Posterior vena cava (tissue), 2 donors: ENCODE measurements at regions not wholly inside any gene's neighbourhood (a gene's known extent, or its start where the extent isn't known, plus 50 kb on each side); places are given as distances from the start of the nearest gene placed in this dataset.
"Not testable (repeated sequence)": the region's sequence is repeated elsewhere in the genome, so short reads cannot be mapped to it uniquely, and the experiment has no call there.

ENCODE experiments used
- DNase-seq: peaks from one replicate; pipeline ENCODE4 v3.0.0-alpha.2; 2020; ENCODE audit warnings: low spot score
- intact Hi-C, 2 donors: fragments of 100-400 bp; cut with DNase I; formaldehyde crosslinking; loops; one replicate each; pipeline versions ENCODE4 v1.14.1 to v1.14.2; 2022 to 2023
- donor health status: DM: yes; HTN: yes; CAD: no.
- donor health status: DM: yes; HTN: yes; CAD: no.

DNA sequence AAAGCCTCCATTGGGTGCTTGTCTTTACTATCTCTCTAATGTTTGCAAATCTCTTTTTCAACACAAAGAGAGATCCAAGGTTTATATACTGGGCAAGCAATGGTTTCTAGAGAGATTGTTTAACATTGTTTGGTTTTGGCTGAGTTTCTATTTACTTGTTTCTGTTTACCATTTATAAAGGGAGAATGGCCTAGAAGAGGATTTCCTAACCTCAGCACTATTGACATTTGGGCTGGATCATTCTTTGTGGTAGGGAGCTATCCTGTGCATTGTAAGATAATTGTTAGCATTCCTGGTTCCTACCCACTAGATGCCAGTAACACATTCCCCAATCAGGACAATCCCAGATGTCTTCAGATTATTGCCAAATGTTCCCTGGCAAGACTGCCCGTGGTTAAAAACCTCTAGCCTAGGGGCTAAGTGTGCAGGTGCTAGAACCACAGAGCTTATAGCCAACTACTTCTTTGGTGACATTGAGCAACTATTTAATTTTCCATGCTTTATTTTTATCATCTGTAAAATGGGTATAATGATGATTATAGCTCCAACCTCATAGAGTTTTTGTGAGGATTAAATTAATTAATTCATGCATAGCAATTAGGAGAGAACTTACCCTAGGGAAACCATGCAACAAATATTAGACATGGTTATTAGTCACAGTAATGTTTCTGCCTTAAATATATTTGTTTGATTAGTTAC, 413.9 kb upstream of the MAF start:
- no peak for DNase-seq
- intact Hi-C loops: no loop called here

DNA sequence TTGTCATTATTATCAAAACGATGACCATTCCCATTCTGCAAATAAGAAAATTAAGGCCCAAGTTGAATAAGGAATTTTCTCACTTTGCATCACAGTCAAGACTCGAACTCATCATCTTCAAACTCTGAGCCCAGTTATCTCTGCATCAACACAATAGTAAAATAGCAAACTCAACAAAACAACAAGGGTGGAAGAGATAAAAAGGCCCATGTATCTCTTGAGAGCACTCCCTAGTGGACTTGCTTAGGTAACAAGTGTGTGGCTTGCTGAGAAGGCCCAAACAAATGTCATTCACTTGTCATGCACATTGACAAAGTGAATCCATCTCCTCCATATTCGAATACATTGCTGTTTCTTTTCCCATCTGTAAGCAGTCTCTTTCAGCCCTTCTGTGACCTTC, 412.0 kb upstream of the MAF start:
- DNase-seq: no peak
- intact Hi-C loops: no loop called here

DNA sequence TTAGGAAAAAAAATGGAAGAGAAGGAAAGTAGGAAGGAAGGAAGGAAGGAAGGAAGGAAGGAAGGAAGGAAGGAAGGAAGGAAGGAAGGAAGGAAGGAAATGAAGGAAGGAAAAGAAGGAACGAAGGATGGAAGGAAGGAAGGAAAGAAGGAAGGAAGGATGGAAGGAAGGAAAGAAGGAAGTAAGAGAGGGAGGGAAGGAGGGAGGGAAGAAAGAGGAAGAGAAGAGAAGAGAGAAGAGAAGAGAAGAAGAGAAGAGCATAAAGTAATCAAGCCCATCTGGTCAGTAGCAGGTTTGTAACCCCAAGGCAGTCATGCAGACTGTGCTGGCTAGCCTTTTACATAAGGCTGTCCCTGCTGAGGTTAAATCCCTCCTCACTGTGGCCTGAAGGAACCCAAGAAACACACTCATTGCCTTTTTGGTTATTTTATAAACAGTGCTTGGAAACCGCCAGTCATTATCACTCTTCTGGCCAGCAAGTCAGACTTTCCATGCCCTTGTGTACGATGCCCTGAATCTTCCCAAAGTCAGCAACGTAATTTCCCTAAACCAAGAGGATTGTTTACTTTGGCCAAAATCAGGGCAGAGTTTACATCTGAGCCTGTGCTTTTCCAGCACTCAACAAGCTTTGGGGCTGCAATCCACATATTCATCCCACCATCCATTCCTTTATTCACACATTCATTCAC, 409.6 kb upstream of the MAF start:
- DNase-seq: no peak
- intact Hi-C loops: no loop called here

DNA sequence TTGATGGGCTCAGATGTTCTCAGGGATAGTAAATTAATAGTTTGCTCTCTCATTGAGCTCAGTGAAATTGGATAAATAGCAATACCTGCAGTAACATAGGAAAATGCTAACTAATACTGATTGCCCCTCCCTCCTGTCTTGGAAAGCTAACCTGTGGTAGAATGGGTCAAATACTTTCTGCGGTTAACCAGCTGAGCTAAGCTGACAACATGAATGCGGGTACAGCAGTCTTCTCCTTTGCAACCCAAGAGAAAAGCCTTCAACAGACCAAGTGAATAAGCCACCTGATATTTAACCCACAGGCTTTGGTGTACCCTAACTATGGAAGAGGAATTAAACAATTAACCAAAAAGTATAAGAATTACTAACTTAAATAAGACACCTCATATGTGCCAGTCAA, 408.3 kb upstream of the MAF start:
- no peak for DNase-seq
- intact Hi-C loops: no loop called here

DNA sequence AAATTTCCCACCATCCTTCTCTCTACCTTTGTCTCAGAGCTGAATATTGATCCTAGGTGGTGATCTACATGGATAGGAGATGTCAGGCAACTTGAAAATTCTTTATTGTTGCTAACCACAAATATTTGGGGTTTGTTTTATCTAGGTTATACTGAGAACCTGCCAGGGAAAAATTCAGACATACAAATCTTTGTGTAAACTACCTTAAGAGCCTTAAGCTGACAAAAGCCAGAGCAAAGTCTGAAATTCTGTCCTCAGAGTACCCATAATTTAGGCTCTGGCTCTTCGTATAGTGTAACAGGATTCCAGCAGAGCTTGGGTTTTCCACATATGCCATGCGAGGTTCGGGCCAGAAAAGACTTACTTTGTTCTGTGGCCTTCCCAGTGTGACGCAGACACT, 406.7 kb upstream of the MAF start:
- intact Hi-C loops: no loop called here
- DNase-seq: no peak

DNA sequence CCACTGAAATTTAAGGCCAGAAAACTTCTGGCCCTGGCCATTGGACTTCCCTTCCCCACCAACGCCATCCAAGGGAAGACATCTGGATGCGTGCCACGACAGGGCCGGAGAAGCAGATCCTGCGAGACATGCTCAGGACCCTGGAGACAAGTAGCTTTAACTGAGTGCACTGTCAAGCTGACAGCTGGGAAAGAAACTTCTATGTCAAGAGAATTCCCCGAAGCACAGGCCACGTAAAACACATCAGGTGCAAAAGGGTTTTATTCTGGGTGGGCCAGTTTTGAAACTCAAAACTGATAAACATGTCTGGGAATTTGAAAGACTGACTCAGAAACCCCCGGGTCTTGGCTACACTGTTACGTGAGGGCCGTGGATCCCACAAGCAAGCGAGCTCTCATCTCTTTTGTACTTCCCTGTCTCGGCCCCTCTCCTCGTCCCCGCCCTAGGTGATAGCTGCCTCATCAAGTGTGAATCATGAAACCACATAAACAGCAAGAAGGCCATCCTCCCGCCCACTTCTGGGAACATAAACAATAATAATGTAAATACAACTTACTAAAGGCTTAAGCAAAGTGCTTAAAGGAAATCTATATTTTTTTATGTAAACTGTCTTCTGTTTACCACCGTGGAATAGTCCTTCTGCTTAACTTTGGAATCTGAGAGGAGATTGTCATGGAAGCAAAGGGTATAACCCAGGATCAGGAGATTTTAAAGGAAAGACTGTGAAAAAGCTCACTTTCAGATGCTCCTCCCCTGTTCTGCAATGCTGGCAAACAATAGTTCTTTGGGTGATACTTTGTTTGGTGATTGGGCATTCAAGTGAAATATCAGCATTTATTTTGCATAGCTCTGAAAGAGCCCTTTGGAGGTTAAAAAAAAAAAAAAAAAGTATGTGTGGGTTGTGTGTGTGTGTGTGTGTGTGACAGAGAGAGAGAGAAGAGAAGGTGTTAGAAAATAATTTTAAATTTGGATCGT, 406.0 kb upstream of the MAF start:
- no peak for DNase-seq

DNA sequence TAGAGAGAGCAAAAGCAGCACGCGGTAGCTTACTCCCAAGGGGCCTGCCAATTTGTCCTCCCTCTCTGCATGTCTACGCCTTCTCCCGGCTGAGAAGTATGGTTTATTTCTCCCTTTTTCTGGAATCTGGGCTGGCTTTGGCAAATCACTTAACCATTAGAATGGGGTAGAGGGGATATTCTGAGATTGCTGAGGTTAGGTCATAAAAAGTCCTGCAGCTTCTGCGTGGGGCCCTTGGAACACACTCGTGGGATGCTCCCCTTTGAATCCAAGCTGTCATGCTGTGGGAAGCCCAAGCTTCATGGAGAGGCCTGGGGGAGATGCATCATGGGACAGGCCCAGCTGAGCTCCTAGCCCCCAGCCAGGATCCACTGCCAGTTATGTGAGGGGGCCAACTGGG, 403.6 kb upstream of the MAF start:
- intact Hi-C loops: no loop called here
- no peak for DNase-seq

More for the DNA sequence above, 406.0 kb upstream of the MAF start:
- intact Hi-C loops: no loop called here

DNA sequence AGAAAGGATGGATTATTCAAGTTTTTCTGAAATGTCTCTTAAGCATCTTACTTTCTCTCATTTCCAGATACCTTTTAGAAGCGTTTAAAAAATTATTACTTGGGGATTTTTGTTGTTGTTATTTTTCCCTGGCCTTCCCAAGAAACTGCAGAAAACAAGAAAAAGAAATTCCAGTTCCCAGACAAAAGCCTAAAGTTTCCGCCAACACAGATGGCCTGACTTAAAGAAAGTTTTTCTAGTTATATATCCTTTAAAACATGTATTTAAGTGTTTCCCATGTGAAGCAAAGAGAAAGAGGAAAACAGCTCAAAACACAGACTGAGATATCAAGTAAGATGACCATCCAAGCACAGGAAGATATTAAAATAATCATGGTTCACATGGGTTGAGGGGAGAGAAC, 401.7 kb upstream of the MAF start:
- DNase-seq: no peak

DNA sequence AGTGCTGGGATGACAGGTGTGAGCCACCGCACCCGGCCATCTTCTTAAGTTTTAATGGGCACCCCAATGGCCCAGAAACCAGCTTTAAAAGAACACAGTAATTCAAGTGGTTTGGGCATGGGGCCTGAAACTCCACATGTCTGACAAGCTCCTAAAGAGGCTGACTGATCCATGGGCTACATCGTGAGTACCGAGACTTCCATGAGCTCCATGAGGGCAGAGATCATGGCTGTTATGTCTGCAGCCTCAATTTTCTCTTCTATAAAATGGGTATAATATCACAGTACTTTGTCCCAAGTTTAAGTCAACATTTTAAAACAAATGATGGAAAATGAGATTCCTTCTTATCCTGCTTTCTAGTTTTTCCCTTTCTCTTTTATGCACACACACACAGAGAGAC, 397.6 kb upstream of the MAF start:
- no peak for DNase-seq
- intact Hi-C loops: no loop called here

More for the DNA sequence above, 401.7 kb upstream of the MAF start:
- intact Hi-C loops: no loop called here

DNA sequence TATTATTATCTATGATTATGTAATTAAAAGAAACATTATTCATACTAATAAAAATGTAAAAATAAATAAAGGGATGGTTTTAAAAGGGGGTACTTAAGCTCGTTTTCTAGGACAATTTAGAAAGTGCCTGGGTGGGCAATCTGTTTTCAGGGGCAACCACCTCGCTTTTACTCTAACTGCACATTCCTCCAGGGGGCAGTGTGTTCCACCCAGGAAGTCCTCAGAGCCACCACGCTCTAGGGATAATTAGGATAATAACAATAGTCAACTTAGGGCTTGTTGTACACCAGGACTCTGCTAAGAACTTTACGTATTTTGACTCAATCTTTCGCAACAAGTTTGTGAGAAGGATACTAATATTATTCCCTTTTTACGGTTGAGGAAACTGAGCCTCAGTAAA, 396.7 kb upstream of the MAF start:
- intact Hi-C loops: no loop called here
- no peak for DNase-seq

DNA sequence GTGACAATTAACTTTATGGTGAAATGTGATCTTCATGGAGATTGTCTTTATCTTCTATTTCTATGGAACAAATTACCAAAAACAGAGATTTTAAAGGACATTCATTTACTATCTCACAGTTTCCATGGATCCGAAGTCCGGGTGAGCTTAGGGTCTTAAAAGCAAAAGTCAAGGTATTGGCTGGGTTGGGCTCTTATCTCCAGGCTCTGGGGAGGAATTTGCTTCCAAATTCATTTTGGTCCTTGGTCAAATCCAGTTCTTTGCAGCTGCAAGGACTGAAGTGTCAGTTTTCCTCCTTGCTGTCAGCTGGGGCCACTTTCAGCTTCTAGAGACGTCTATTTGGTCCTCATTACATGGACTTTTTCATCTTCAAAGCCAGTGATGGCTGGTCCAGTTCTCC, 395.8 kb upstream of the MAF start:
- intact Hi-C loops: no loop called here
- DNase-seq: no peak

DNA sequence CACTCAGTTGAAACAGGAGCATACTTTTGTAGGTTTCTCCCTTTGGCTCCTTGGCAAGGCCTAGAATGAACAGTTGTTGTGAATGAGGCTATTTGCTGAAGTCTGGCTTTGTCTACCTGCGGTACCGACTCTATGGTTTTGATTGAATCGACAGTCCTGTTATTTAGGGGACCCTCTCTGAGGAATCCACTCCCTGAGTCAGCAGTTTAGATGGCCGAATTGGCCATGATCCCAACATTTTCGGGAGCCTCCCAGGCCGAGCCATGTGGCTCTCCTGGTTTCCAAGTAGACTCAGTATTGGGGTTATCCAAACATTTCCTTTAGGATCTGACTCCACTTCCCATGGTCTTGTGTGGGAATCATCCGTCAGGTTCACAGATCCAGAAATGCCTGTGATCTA, 394.8 kb upstream of the MAF start:
- no peak for DNase-seq
- intact Hi-C loops: no loop called here

DNA sequence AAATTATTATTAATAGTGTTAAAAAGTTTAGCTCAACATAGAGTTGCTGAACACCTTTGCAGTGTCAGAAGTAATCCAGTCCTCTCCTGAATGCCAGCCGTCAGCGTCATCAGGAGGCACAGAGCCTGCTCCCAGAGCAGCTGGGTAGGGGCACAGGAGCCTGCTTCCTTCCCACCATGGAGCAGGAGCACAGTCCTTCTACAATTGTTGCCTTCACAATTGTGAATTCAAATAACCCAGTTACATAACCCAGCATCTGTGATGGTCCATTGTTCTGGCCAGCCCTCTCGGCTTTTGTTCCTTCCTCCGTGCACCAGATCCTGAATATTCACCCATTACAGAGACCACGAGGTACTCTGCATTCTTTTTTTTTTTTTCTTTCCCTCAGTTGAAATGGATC, 393.9 kb upstream of the MAF start:
- intact Hi-C loops: no loop called here
- no peak for DNase-seq

DNA sequence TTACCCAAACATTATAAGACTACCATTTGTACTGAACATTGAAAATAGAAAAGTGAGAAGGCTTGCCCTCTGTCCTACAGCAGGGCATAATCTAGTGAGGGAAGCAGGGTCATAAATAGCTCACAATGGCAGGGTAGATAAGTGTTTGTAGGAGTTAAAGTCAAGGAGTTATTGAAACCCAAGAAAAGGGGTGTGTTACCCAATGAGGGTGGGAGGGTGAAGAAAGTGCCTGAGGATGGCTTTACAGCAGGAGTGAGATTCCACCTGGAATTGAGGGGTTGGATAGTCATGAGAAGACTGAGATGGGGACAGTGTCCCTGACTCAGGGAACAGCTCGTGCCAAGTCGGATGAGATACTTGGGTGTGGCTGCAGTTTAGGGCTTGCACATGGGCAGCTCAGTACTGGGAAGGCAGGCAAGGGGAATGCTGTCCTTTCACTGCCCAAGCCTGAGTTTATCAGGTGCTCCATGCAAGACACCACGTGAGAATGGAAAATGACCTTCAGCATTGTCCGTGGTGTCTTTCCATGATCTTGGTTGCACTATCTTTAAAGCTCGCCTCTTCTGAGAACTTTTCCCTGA, 393.2 kb upstream of the MAF start:
- DNase-seq: no peak
- intact Hi-C loops: no loop called here

DNA sequence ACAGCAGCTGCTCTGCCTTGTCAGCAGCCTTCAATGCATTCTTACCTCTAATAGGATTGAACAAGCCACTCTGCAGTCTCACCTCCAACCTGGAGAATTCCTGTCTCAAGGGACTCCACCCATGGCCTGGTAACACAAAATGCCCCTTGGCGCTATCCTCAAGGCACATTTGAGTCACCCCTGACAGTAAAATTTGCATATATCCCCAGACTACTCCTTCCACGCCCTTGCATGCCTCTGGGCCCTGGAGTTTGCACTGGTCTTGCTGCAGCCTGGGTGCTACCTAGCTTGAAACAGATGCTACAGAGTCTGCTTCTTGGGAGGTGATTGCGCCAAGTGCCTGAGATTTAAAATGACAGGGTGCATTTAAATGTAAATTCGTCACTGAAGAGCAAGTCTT, 391.4 kb upstream of the MAF start:
- DNase-seq: no peak
- intact Hi-C loops: no loop called here

DNA sequence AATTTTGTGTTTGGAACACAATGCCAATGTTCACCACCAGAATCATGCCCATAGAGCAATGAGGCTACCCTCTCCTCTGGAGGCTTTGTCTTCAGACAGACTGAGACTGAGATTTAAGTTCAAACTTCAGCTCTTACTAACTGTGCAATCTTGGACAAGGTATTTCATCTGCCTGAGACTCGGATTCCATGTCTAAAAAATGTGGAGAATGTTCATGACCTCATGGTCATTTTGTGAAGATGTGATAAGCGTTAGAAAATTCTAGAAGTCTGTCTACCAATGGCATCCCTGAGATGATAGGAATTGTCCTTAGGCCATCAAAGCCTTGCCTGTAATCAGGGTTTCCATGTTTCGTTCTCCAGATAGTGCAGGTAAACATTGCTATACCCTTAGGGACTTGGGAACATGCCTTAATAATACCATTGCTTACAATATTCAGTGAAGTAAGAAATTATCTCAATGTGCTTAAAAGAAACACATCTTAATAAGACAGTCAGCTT, 388.2 kb upstream of the MAF start:
- intact Hi-C loops: no loop called here
- DNase-seq: no peak

DNA sequence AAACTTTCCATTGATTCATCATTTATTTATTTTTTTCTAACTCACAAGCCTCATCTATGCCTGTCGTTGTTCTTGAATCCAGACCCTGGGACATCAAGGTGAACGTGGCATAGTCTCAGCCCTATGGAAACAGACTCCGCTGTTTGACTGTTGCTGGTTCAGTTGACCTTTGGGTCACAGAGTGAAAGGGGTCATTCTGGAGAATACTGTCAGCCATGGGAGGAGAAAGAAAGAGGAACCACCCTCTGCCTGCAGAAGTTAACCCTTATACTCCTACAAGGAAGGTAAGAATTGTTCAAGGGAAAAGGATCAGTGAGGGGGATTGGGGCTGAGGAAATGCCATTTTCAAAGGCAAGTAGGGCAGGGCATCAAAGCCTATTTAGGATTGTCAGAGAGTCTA, 387.6 kb upstream of the MAF start:
- no peak for DNase-seq
- intact Hi-C loops: no loop called here

DNA sequence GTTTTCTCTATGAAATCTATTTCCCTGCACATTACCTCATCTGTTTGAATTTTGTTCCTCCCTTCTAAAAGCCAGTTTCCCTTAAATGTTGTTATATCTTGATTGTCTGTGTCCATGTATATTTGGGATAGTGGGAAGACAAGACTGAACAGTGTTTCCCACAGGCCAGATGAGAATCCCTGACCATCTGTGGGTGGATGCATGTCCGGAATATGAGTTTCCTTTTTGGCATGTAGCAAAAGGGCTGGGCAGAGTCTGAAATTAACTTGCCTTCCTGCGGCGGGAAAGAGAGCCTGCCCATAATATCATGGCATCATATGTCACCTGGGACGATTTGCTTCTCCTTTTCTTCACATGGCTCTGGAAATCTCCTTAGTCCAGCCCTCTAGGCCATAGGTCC, 385.8 kb upstream of the MAF start:
- DNase-seq: no peak
- intact Hi-C loops: no loop called here

DNA sequence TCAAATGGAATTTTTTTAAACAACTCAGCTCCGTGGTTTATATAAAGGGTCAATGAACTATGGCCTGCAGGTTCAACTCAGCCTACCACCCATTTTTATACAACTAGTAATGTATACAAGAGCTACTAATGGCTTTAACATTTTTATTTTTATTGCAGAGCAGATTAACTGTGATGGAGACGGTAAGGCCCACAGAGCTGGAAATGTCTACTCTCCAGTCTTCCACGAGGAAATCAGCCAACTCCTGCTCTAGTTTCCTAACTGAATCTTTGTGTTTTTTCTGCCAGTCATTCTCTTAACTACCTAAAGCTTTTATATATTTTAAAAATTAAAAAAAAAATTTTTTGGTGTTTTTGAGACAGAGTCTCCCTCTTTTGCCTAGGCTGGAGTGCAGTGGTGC, 385.1 kb upstream of the MAF start:
- DNase-seq: no peak
- intact Hi-C loops: no loop called here

DNA sequence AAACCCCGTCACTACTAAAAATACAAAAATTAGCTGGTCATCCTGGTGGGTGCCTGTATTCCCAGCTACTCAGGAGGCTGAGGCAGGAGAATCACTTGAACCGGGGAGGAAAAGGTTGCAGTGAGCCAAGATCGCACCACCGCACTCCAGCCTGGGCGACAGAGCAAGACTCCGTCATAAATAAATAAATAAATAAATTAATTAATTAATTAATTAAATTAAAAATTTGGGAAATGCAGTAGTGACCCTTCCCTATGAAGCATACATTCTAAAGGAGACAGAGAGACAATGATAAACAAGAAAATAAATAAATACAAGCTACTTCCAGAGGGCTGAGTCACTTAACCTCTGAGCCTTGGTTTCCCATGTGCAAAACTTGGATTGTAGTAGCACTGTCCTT, 383.6 kb upstream of the MAF start:
- DNase-seq, intact Hi-C loops: not testable (repeated sequence)
